ENCODE measurements at regions not wholly inside any gene's neighbourhood (a gene's known extent, or its start where the extent isn't known, plus 50 kb on each side); places are given as distances from the start of the nearest gene placed in this dataset. TPM values are rescaled to one million over a fixed set of nuclear protein-coding genes. Genes with fewer than 3 reads are reported as not detected.

DNA sequence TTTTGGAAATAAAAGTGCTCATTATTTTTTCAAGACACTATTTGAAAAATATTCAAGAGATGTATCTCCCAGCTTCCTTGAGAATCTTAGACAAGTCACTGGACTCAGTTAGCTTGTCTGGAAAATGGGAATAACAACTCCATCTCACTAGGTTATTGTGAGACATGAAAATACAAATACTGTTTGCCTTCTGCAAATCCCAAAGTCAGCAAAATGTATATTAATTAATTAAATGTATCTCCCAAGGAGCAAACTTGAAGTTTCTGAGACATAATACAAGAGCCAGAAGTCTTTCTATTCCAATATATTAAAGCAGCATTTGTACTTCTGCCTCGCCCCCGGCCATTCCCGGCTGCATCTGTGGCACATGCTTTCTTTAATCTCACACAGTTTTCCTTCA is 54.6 kb upstream of the ID4 start:
- intact Hi-C loops (cut with DNase I): no loop called here

More for the DNA sequence above, 54.6 kb upstream of the ID4 start:
- no peak for DNase-seq (ENCODE audit: low spot score)

Small RNAs in the stretch of these regions (microRNA-seq; reads per million reads assigned to microRNA genes)
- not detected for gene MIR548A1
